Activated B cell treated with CpG ODN at 0.5 μM for 24 hours (primary cell): ENCODE measurements at regions not wholly inside any gene's neighbourhood (a gene's known extent, or its start where the extent isn't known, plus 50 kb on each side); places are given as distances from the start of the nearest gene placed in this dataset.

ENCODE experiments used
- ATAC-seq: fragments of 200-7000 bp; cut with Tn5 transposase; one replicate; pipeline ENCODE4 v1.10.0; 2021; ENCODE audit warnings: low read depth, mild to moderate bottlenecking, moderate library complexity
- CTCF ChIA-PET: fragments of 350-600 bp; sonication (Branson Sonifier 250); formaldehyde crosslinking; loops from one replicate; lab custom pipeline; 2021; ENCODE audit warnings: antibody characterized with exemption; lab: Charles Lee
- POLR2A ChIA-PET: fragments of 350-600 bp; sonication (Branson Sonifier 250); formaldehyde crosslinking; loops from one replicate; lab custom pipeline; 2021; ENCODE audit warnings: antibody characterized with exemption; lab: Charles Lee
- DNase-seq: peaks from one replicate; pipeline ENCODE4 v3.0.0; 2022
- H3K27ac Mint-ChIP-seq: one replicate; pipeline ENCODE4 v1.8.0; 2020; ENCODE audit warnings: mixed read lengths
- H3K27me3 Mint-ChIP-seq: one replicate; pipeline ENCODE4 v1.8.0; 2021; ENCODE audit warnings: mixed read lengths
- H3K36me3 Mint-ChIP-seq: one replicate; pipeline ENCODE4 v1.8.0; 2021; ENCODE audit warnings: low read depth, mixed read lengths
- H3K4me1 Mint-ChIP-seq: one replicate; pipeline ENCODE4 v1.8.0; 2021; ENCODE audit warnings: mixed read lengths
- H3K4me3 Mint-ChIP-seq: one replicate; pipeline ENCODE4 v1.8.0; 2020; ENCODE audit warnings: mild to moderate bottlenecking, mixed read lengths
- H3K9me3 Mint-ChIP-seq: one replicate; pipeline ENCODE4 v1.8.0; 2020; ENCODE audit warnings: mixed read lengths
- CTCF ChIP-seq: fragments of 200-600 bp; IDR thresholded peaks from one replicate; pipeline ENCODE4 v1.8.0; 2022; ENCODE audit warnings: antibody characterized with exemption, mild to moderate bottlenecking
- intact Hi-C: fragments of 100-400 bp; cut with micrococcal nuclease; formaldehyde crosslinking; loops from one replicate; pipeline ENCODE4 v1.15.1; 2024

- no peaks in the 10 kb centered on the region for H3K9me3 Mint-ChIP-seq
- no peak for TF ChIP-seq CTCF
- H3K4me1 Mint-ChIP-seq: no peaks in the 10 kb centered on the region
- no peak overlapping the region for H3K4me3 Mint-ChIP-seq
- CTCF ChIA-PET: no interaction called here
- peaks cover 15% of the 10 kb centered on the region for H3K27me3 Mint-ChIP-seq
- intact Hi-C loops: no loop called here
- POLR2A ChIA-PET: interaction anchor here (0.6 kb wide), 1 partner anchor 94 kb away, joined by 4 read pairs; no protein-coding TSS in a partner anchor
- no peak for DNase-seq
- H3K36me3 Mint-ChIP-seq: no peaks in the 10 kb centered on the region
- no peak for ATAC-seq
- no peak overlapping the region for H3K27ac Mint-ChIP-seq
Measured at GRCh38 chr1:4146614-4147013, 246.5 kb upstream of the C1orf174 start.

- intact Hi-C loops: no loop called here
- ChIA-PET CTCF (no interaction called here), POLR2A (no interaction called here)
- TF ChIP-seq CTCF: no peak
- H3K36me3 Mint-ChIP-seq: no peaks in the 10 kb centered on the region
- peaks cover 13% of the 10 kb centered on the region for H3K27me3 Mint-ChIP-seq
- DNase-seq: no peak
- H3K27ac Mint-ChIP-seq: no peak overlapping the region
- H3K9me3 Mint-ChIP-seq: no peaks in the 10 kb centered on the region
- no peak for ATAC-seq
- no peaks in the 10 kb centered on the region for H3K4me1 Mint-ChIP-seq
- no peak overlapping the region for H3K4me3 Mint-ChIP-seq
Measured at GRCh38 chr1:4147509-4147908, 247.4 kb upstream of the C1orf174 start.

GRCh38 chr1:4149281-4149680 lies 249.2 kb upstream of the C1orf174 start:
- no peak overlapping the region for H3K4me3 Mint-ChIP-seq
- H3K36me3 Mint-ChIP-seq: no peaks in the 10 kb centered on the region
- CTCF ChIA-PET: no interaction called here
- H3K4me1 Mint-ChIP-seq: no peaks in the 10 kb centered on the region
- no peak for TF ChIP-seq CTCF
- H3K27me3 Mint-ChIP-seq: peaks cover 4% of the 10 kb centered on the region
- POLR2A ChIA-PET: no interaction called here
- intact Hi-C loops: no loop called here
- H3K9me3 Mint-ChIP-seq: no peaks in the 10 kb centered on the region
- H3K27ac Mint-ChIP-seq: no peak overlapping the region
- no peak for ATAC-seq
- no peak for DNase-seq

GRCh38 chr1:4149831-4150230 lies 249.8 kb upstream of the C1orf174 start:
- Mint-ChIP-seq H3K9me3 (no peaks in the 10 kb centered on the region), H3K4me3 (no peak overlapping the region), H3K4me1 (no peaks in the 10 kb centered on the region), H3K27me3 (peaks cover 4% of the 10 kb centered on the region), H3K36me3 (no peaks in the 10 kb centered on the region), H3K27ac (no peak overlapping the region)
- no peak for DNase-seq
- ATAC-seq: no peak
- TF ChIP-seq CTCF: no peak
- POLR2A ChIA-PET: no interaction called here
- CTCF ChIA-PET: no interaction called here
- intact Hi-C loops: no loop called here

- H3K4me3 Mint-ChIP-seq: no peak overlapping the region
- DNase-seq: no peak
- H3K27me3 Mint-ChIP-seq: peaks cover 4% of the 10 kb centered on the region
- H3K36me3 Mint-ChIP-seq: no peaks in the 10 kb centered on the region
- no peak overlapping the region for H3K27ac Mint-ChIP-seq
- ATAC-seq: no peak
- POLR2A ChIA-PET: no interaction called here
- CTCF ChIA-PET: no interaction called here
- no peaks in the 10 kb centered on the region for H3K4me1 Mint-ChIP-seq
- intact Hi-C loops: no loop called here
- TF ChIP-seq CTCF: no peak
- H3K9me3 Mint-ChIP-seq: no peaks in the 10 kb centered on the region
Measured at GRCh38 chr1:4150262-4150661, 250.2 kb upstream of the C1orf174 start.
